GM23338 (cell line): ENCODE measurements at regions not wholly inside any gene's neighbourhood (a gene's known extent, or its start where the extent isn't known, plus 50 kb on each side); places are given as distances from the start of the nearest gene placed in this dataset.

Experiments
- ATAC-seq: fragments of 200-7000 bp; cut with Tn5 transposase; 3 replicates; pipeline ENCODE4 v1.9.1; 2020
- DNase-seq: peaks from one replicate; pipeline ENCODE4 v3.0.0-alpha.2; 2015; ENCODE audit warnings: low spot score
- H2AFZ ChIP-seq: fragments of 200-600 bp; sonication (generic); 2 replicates; pipeline ENCODE4 v1.8.0; 2016; ENCODE audit warnings: antibody characterized with exemption, mild to moderate bottlenecking, moderate library complexity
- H3F3A ChIP-seq: fragments of 200-600 bp; sonication (generic); replicated peaks from 2 replicates; pipeline ENCODE4 v1.8.0; 2017; ENCODE audit warnings: antibody characterized with exemption, mixed run types, low read depth
- H3K27ac ChIP-seq: fragments of 200-600 bp; sonication (generic); 2 replicates; pipeline ENCODE4 v1.6.1; 2016; ENCODE audit warnings: low read depth
- H3K27me3 ChIP-seq: fragments of 200-600 bp; sonication (generic); 2 replicates; pipeline ENCODE4 v1.8.0; 2016; ENCODE audit warnings: mild to moderate bottlenecking, mixed run types, moderate library complexity; ENCODE audit not compliant: insufficient read depth
- H3K36me3 ChIP-seq: fragments of 200-600 bp; sonication (generic); 2 replicates; pipeline ENCODE4 v1.8.0; 2016; ENCODE audit warnings: mild to moderate bottlenecking; ENCODE audit not compliant: insufficient read depth
- H3K4me1 ChIP-seq: fragments of 200-600 bp; sonication (generic); 2 replicates; pipeline ENCODE4 v1.8.0; 2016; ENCODE audit warnings: mild to moderate bottlenecking, moderate library complexity; ENCODE audit not compliant: insufficient read depth
- H3K4me2 ChIP-seq: fragments of 200-600 bp; sonication (generic); 2 replicates; pipeline ENCODE4 v1.7.1; 2017; ENCODE audit warnings: mixed run types
- H3K4me3 ChIP-seq: fragments of 200-600 bp; sonication (generic); 2 replicates; pipeline ENCODE4 v1.6.1; 2016; ENCODE audit warnings: mixed run types
- H3K79me2 ChIP-seq: fragments of 200-600 bp; sonication (generic); replicated peaks from 2 replicates; pipeline ENCODE4 v1.8.0; 2017; ENCODE audit warnings: mild to moderate bottlenecking; ENCODE audit not compliant: insufficient read depth
- H3K9me2 ChIP-seq: fragments of 200-600 bp; sonication (generic); 2 replicates; pipeline ENCODE4 v1.8.0; 2017; ENCODE audit not compliant: insufficient read depth
- H4K20me1 ChIP-seq: fragments of 200-600 bp; sonication (generic); replicated peaks from 2 replicates; pipeline ENCODE4 v1.8.0; 2017; ENCODE audit warnings: mild to moderate bottlenecking; ENCODE audit not compliant: insufficient read depth
- H3K27ac Mint-ChIP-seq: 2 replicates; pipeline ENCODE4 v1.8.0; 2020; ENCODE audit warnings: inconsistent platforms, mild to moderate bottlenecking, moderate library complexity, mixed read lengths
- H3K27me3 Mint-ChIP-seq: 3 replicates; pipeline ENCODE4 v1.8.0; 2022; ENCODE audit warnings: low read depth, mild to moderate bottlenecking, moderate library complexity, mixed read lengths, inconsistent platforms; ENCODE audit not compliant: insufficient read depth, poor library complexity
- H3K36me3 Mint-ChIP-seq: 3 replicates; pipeline ENCODE4 v1.8.0; 2021; ENCODE audit warnings: low read depth, mild to moderate bottlenecking, inconsistent platforms, moderate library complexity, mixed read lengths
- H3K4me1 Mint-ChIP-seq: 3 replicates; pipeline ENCODE4 v1.8.0; 2020; ENCODE audit warnings: mild to moderate bottlenecking, inconsistent platforms, mixed read lengths
- H3K4me3 Mint-ChIP-seq: 3 replicates; pipeline ENCODE4 v1.8.0; 2021; ENCODE audit warnings: moderate library complexity, mild to moderate bottlenecking, inconsistent platforms, mixed read lengths
- H3K9me3 Mint-ChIP-seq: 3 replicates; pipeline ENCODE4 v1.8.0; 2020; ENCODE audit warnings: moderate library complexity, mild to moderate bottlenecking, inconsistent platforms, mixed read lengths
- EZH2 ChIP-seq: fragments of 200-600 bp; sonication (generic); IDR thresholded peaks from one replicate; pipeline ENCODE4 v1.8.0; 2017; ENCODE audit warnings: antibody characterized with exemption, mild to moderate bottlenecking, low read depth; ENCODE audit not compliant: unreplicated experiment
- STAT1 ChIP-seq: IDR thresholded peaks from one replicate; pipeline ENCODE4 v1.6.1; 2016; ENCODE audit warnings: antibody characterized with exemption; ENCODE audit not compliant: unreplicated experiment
- ZNF114 ChIP-seq: fragments of 250-450 bp; sonication (Bioruptor Pico); IDR thresholded peaks from 2 replicates; pipeline ENCODE4 v1.5.0; 2020; ENCODE audit warnings: mild to moderate bottlenecking, moderate library complexity
- ZNF331 ChIP-seq: fragments of 250-450 bp; sonication (Bioruptor Pico); IDR thresholded peaks from 2 replicates; pipeline ENCODE4 v1.5.0; 2020; ENCODE audit warnings: low read depth, mild to moderate bottlenecking, moderate library complexity
- ZNF462 ChIP-seq: fragments of 250-450 bp; sonication (Bioruptor Pico); IDR thresholded peaks from 2 replicates; pipeline ENCODE4 v1.5.0; 2020; ENCODE audit warnings: mild to moderate bottlenecking, moderate library complexity

- peak overlapping the region; percentile 54 for H2AFZ ChIP-seq
- no peaks in the 10 kb centered on the region for H4K20me1 ChIP-seq
- H3K4me1 ChIP-seq, result 0 out of 2 replicates have a peak, but pooled peaks cover 6% of the 10 kb centered on the region
- no peaks in the 10 kb centered on the region for H3K36me3 Mint-ChIP-seq
- ATAC-seq, result no peak
- no peak overlapping the region for H3K4me3 Mint-ChIP-seq
- H3K4me1 Mint-ChIP-seq, result peaks cover 6% of the 10 kb centered on the region
- DNase-seq, result no peak
- no peaks in the 10 kb centered on the region for H3K79me2 ChIP-seq
- no peaks in the 10 kb centered on the region for H3K27me3 ChIP-seq
- H3K4me2 ChIP-seq, result no peak overlapping the region
- H3F3A ChIP-seq, result no peaks in the 10 kb centered on the region
- H3K4me3 ChIP-seq, result no peak overlapping the region
- H3K9me2 ChIP-seq, result peaks cover 3% of the 10 kb centered on the region; the same call in 1 of the 2 replicates
- no peak overlapping the region for H3K27ac ChIP-seq
- H3K9me3 Mint-ChIP-seq, result no peaks in the 10 kb centered on the region
- H3K27me3 Mint-ChIP-seq, result peaks cover 1% of the 10 kb centered on the region
- no peaks in the 10 kb centered on the region for H3K36me3 ChIP-seq
- H3K27ac Mint-ChIP-seq, result no peak overlapping the region
- TF ChIP-seq EZH2, result no peak
- no peak for TF ChIP-seq ZNF331 (CRISPR knock-in tag)
- no peak for TF ChIP-seq ZNF462 (CRISPR knock-in tag)
These were observed 179.2 kb upstream of the PDE3A start for GRCh38 chr12:20188930-20189653.

- Histone ChIP-seq H3K4me1 (no peaks in the 10 kb centered on the region), H3K4me3 (no peak overlapping the region), H3F3A (no peaks in the 10 kb centered on the region), H4K20me1 (no peaks in the 10 kb centered on the region), H2AFZ (peak overlapping the region; percentile 54; the same call in 1 of the 2 replicates), H3K79me2 (no peaks in the 10 kb centered on the region), H3K36me3 (no peaks in the 10 kb centered on the region), H3K4me2 (no peak overlapping the region), H3K9me2 (peaks cover 3% of the 10 kb centered on the region; the same call in 1 of the 2 replicates), H3K27ac (no peak overlapping the region), H3K27me3 (no peaks in the 10 kb centered on the region)
- Mint-ChIP-seq H3K4me3 (no peak overlapping the region), H3K36me3 (no peaks in the 10 kb centered on the region), H3K27ac (no peak overlapping the region), H3K4me1 (peaks cover 2% of the 10 kb centered on the region), H3K27me3 (peaks cover 6% of the 10 kb centered on the region), H3K9me3 (no peaks in the 10 kb centered on the region)
- DNase-seq (no peak), ATAC-seq (no peak)
- TF ChIP-seq ZNF331 (CRISPR knock-in tag), result no peak
- no peak for TF ChIP-seq ZNF114
- TF ChIP-seq EZH2, result no peak
- TF ChIP-seq STAT1, result no peak
- TF ChIP-seq ZNF462 (CRISPR knock-in tag), result no peak
These were observed 178.6 kb upstream of the PDE3A start for GRCh38 chr12:20189767-20190166.
